Activated T-helper 2 cell treated with anti-CD3 and anti-CD28 coated beads, Interferon-gamma antibody, Interleukin-2, Interleukin-4, amounts not matched to agents 10 μg/mL and 5 μg/mL and 100 μg/mL, durations not matched to agents 14 hours and 24 hours and 36 hours (primary cell): ENCODE measurements at regions not wholly inside any gene's neighbourhood (a gene's known extent, or its start where the extent isn't known, plus 50 kb on each side); places are given as distances from the start of the nearest gene placed in this dataset.

Experiments
- DNase-seq: peaks from one replicate; pipeline ENCODE4 v3.0.0; 2021; ENCODE audit warnings: low spot score
- H3K27ac Mint-ChIP-seq: one replicate; pipeline ENCODE4 v1.8.0; 2021; ENCODE audit warnings: mixed read lengths
- H3K27me3 Mint-ChIP-seq: one replicate; pipeline ENCODE4 v1.8.0; 2021; ENCODE audit warnings: low read depth, mixed read lengths
- H3K36me3 Mint-ChIP-seq: one replicate; pipeline ENCODE4 v1.8.0; 2021; ENCODE audit warnings: low read depth, mixed read lengths
- H3K4me1 Mint-ChIP-seq: one replicate; pipeline ENCODE4 v1.8.0; 2021; ENCODE audit warnings: low read depth, mixed read lengths
- H3K4me3 Mint-ChIP-seq: one replicate; pipeline ENCODE4 v1.8.0; 2021; ENCODE audit warnings: low read depth, mild to moderate bottlenecking, moderate library complexity, mixed read lengths
- H3K9me3 Mint-ChIP-seq: one replicate; pipeline ENCODE4 v1.8.0; 2021; ENCODE audit warnings: mixed read lengths
- intact Hi-C: fragments of 100-400 bp; cut with micrococcal nuclease; formaldehyde crosslinking; loops from one replicate; pipeline ENCODE4 v1.15.1; 2023

DNA sequence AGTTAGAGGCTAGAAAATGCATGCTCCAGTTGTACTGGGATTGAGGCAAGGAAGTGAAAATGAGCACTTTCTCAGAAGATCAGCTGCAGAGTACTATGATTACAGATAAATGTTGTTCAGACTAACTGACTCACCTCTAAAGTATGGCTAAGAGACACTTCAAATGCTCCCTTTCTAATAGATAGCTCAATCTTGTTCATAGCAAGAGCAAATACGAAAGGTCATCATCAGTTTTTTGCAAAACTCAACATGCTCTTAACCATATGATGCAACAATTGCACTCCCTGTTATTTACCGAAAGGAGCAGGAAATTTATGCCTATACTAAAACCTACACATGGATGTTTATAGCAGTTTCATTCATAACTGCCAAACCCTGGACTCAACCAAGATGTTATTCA, 838.4 kb upstream of the INTU start:
- Mint-ChIP-seq H3K4me3 (no peak overlapping the region), H3K4me1 (no peaks in the 10 kb centered on the region), H3K27ac (no peak overlapping the region), H3K9me3 (peaks cover 3% of the 10 kb centered on the region), H3K36me3 (no peaks in the 10 kb centered on the region), H3K27me3 (no peaks in the 10 kb centered on the region)
- no peak for DNase-seq
- intact Hi-C loops, result no loop called here

DNA sequence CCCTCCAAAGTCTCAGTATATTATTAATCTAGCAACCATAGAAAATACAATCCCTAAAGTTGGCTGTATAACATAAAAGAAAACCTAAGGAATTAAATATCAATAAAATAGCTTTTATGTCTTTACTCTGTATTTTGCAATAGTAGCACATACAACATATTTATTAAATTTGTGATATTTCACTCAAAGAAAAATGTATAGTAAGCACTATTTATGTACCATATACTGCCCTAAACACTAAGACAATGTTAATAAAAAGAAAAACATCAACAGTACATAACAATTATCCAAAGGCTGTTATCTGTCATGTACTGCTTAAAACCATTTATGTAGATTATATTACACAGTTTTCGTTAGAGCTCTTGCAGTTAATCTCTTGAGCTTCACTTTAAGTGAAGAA, 834.5 kb upstream of the INTU start:
- Mint-ChIP-seq H3K27me3 (no peaks in the 10 kb centered on the region), H3K9me3 (peaks cover 3% of the 10 kb centered on the region), H3K4me1 (no peaks in the 10 kb centered on the region)

DNA sequence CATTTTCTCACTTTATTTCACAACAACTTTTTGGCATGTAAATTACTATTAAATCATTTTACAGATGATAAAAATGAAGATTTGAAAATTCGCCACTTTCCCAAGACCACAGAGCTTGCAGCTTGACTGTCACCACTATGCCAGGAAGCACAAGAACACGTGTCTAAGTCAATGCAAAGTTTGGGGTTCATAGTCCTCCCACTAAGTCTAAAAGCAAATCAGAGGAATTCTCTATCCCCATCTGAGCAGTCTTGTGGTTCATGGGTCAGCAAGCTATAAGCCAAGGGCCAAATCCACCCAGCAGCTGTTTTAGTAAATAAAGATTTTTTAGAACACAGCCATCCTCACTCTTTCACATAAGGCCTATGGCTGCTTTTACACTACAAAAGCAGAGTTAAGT, 833.3 kb upstream of the INTU start:
- Mint-ChIP-seq H3K27ac (no peak overlapping the region), H3K4me1 (no peaks in the 10 kb centered on the region), H3K4me3 (no peak overlapping the region), H3K9me3 (peaks cover 10% of the 10 kb centered on the region), H3K36me3 (no peaks in the 10 kb centered on the region), H3K27me3 (no peaks in the 10 kb centered on the region)
- no peak for DNase-seq
- intact Hi-C loops, result no loop called here

More for the DNA sequence above, 834.5 kb upstream of the INTU start:
- Mint-ChIP-seq H3K36me3 (no peaks in the 10 kb centered on the region), H3K27ac (no peak overlapping the region), H3K4me3 (no peak overlapping the region)
- no peak for DNase-seq
- intact Hi-C loops, result no loop called here

DNA sequence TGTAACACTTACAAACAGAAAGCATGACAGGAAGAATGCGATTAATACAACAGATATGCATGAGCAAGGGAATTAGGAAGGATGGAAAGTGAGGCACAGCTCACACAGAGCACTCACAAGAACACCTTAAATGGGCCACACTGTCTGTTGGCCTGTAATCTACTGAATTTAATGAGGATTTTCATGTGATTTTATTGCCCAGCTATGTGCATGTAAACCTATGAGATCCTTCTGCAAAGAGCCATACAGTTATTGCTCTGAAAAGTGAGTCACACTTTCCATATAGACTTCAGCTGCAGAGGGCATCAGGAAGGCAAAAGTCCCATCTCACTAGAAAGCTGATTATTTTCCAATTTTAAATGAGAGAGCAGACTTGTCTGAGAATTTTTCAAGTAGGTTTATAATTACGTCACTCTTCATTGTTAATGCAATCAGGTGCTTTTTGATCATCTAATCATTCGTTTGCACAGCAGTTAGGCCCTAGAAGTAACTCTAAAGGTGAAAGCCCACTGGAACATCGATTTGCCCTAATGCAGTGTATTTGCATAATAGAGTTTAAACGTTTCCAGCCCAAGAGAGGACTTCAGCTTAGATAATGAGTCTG, 832.7 kb upstream of the INTU start:
- intact Hi-C loops, result no loop called here
- H3K9me3 Mint-ChIP-seq, result peaks cover 14% of the 10 kb centered on the region
- H3K27ac Mint-ChIP-seq, result no peak overlapping the region
- H3K4me3 Mint-ChIP-seq, result no peak overlapping the region
- no peaks in the 10 kb centered on the region for H3K27me3 Mint-ChIP-seq
- no peaks in the 10 kb centered on the region for H3K4me1 Mint-ChIP-seq
- no peak for DNase-seq
- H3K36me3 Mint-ChIP-seq, result no peaks in the 10 kb centered on the region

DNA sequence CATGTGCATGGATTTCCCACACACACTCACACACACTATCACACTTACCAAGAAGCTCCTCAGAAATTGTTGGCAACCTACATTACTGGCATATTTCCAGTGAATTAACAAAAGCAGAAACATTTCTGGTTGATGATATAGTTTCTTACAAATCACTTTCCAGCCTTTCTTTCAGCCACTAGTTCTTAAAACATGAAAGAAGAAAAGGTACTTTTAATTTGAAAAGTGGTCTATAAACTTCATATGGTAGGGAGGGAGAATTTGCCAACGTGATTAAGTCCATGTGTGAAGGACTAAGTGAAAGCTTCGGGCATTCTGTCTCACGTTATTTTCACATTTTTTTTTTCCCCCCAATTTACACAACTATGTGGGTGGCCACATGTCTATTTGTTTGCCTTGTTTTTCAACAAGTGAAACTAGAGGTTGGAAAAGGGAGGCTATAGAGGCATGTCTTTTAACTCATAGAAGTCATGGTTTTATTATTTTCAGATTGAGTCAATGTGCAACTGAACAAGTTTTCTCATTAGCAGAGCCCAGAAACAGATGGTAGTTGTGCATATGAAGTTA, 832.1 kb upstream of the INTU start:
- intact Hi-C loops, result no loop called here
- Mint-ChIP-seq H3K9me3 (peaks cover 17% of the 10 kb centered on the region), H3K27ac (no peak overlapping the region), H3K36me3 (no peaks in the 10 kb centered on the region), H3K4me1 (no peaks in the 10 kb centered on the region), H3K4me3 (no peak overlapping the region), H3K27me3 (no peaks in the 10 kb centered on the region)
- DNase-seq, result no peak

DNA sequence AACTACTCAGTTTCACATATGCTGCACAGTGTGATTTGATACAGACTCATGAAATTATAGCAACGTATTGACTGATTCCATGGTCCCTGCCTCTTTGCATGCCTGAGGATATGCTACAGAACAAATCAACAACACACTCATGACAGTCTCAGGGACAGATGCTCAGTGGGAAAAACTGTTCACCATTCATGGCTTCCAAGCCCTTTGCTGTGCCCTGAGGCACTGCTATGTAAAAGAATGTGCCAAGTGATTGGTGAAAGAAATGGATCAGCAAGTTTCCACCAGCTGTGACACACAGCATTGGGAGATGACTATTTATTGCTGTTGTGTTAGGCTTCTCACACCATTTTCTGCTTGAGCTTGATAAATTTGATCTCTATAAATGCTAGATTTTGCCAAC, 825.6 kb upstream of the INTU start:
- Mint-ChIP-seq H3K9me3 (peaks cover 15% of the 10 kb centered on the region), H3K4me3 (no peak overlapping the region), H3K4me1 (no peaks in the 10 kb centered on the region), H3K27ac (no peak overlapping the region), H3K27me3 (no peaks in the 10 kb centered on the region), H3K36me3 (no peaks in the 10 kb centered on the region)
- intact Hi-C loops, result no loop called here
- no peak for DNase-seq

DNA sequence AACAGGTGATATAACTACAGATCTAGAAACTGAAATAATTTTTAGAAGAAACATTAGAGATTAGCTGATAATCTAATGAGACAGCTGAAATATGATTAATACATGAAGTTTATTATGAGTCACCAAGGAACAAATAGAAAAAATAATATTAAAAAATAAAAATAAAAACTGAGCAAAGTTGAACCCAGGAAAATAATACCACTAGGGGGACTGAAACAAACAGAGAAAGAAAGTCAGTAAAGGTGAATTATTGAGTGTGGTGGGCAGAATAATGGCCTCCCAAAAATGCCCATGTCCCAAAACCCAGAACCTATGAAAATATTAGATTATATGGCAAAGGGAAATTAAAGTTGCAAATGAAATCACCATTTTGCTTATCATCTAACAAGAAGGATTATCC, 820.7 kb upstream of the INTU start:
- no peak for DNase-seq
- H3K4me1 Mint-ChIP-seq, result no peaks in the 10 kb centered on the region
- H3K9me3 Mint-ChIP-seq, result peaks cover 21% of the 10 kb centered on the region
- H3K4me3 Mint-ChIP-seq, result no peak overlapping the region
- H3K27me3 Mint-ChIP-seq, result no peaks in the 10 kb centered on the region
- intact Hi-C loops, result no loop called here
- H3K27ac Mint-ChIP-seq, result no peak overlapping the region
- no peaks in the 10 kb centered on the region for H3K36me3 Mint-ChIP-seq

DNA sequence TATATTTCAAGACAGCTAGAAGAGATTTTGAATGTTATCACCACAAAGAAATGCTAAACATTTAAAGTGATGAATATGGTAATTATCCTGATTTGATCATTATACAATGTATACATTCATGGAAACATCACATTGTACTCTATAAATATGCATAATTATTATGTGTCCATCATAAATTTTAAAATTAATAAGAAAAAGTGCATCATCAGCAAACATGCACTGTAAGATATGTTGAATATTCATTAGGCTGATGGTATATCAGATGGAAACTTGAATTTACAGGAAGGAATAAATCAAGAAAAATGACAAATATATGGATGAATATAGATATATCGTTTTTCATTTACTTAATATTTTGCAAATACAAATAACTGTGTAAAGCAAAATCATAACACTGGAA, 812.1 kb upstream of the INTU start:
- H3K4me1 Mint-ChIP-seq, result no peaks in the 10 kb centered on the region
- intact Hi-C loops, result no loop called here
- no peak overlapping the region for H3K4me3 Mint-ChIP-seq
- DNase-seq, result no peak
- H3K27ac Mint-ChIP-seq, result no peak overlapping the region
- H3K27me3 Mint-ChIP-seq, result no peaks in the 10 kb centered on the region
- peaks cover 7% of the 10 kb centered on the region for H3K9me3 Mint-ChIP-seq
- H3K36me3 Mint-ChIP-seq, result no peaks in the 10 kb centered on the region

DNA sequence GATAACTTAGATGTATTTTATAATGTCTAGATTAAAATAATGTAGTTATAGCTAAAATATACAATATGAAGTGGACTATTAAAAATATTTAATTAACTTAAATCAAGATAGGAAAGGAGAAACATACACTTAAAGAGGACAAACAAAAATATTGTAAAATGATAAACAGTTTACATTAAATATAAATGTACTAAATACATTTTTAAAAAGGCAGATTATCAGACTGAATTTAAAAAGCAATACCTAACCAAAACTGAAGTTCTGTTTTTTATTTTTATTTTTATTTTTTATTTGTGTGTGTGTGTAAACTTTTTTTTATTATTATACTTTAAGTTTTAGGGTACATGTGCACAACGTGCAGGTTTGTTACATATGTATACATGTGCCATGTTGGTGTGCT, 811.6 kb upstream of the INTU start:
- no peaks in the 10 kb centered on the region for H3K27me3 Mint-ChIP-seq
- no peaks in the 10 kb centered on the region for H3K4me1 Mint-ChIP-seq
- H3K9me3 Mint-ChIP-seq, result peaks cover 3% of the 10 kb centered on the region
- no peaks in the 10 kb centered on the region for H3K36me3 Mint-ChIP-seq
- H3K27ac Mint-ChIP-seq, result no peak overlapping the region
- intact Hi-C loops, result no loop called here
- DNase-seq, result no peak
- no peak overlapping the region for H3K4me3 Mint-ChIP-seq

DNA sequence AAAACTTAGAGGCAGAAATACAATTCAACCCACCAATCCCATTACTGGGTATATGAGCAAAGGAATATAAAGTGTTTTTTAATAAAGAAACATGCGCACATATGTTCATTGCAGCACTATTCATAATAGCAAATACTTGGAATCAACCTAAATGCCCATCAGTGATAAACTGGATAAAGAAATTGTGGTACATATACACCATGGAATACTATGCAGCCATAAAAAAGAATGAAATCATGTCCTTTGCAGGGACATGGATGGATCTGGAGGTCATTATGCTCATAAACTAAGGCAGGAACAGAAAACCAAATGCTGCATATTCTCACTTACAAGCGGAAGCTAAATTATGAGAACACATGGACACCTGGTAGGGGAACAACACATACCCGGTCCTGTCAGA, 807.7 kb upstream of the INTU start:
- intact Hi-C loops, result no loop called here
- H3K27me3 Mint-ChIP-seq, result no peaks in the 10 kb centered on the region
- H3K4me3 Mint-ChIP-seq, result no peak overlapping the region
- no peaks in the 10 kb centered on the region for H3K36me3 Mint-ChIP-seq
- H3K9me3 Mint-ChIP-seq, result peaks cover 9% of the 10 kb centered on the region
- no peaks in the 10 kb centered on the region for H3K4me1 Mint-ChIP-seq
- H3K27ac Mint-ChIP-seq, result no peak overlapping the region
- DNase-seq, result no peak

DNA sequence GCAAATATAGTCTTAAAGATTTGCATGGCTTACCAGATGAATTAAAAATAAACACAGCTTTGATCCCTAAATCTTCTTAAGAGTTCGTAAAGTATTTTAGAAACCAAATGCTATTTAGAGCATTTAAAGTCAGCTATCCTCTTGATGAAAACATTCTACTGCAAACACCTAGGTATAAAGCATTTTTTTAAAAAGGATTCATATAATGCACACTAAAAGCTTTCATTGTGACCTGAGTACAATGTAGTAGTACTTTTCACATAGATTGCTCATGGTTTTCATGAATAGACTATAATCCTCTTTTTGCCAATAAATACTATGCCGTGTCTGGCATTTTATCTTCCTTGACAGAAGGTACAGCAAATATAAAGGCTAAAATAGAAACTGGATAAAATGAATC, 805.1 kb upstream of the INTU start:
- no peaks in the 10 kb centered on the region for H3K27me3 Mint-ChIP-seq
- no peak overlapping the region for H3K4me3 Mint-ChIP-seq
- intact Hi-C loops, result no loop called here
- H3K4me1 Mint-ChIP-seq, result no peaks in the 10 kb centered on the region
- H3K9me3 Mint-ChIP-seq, result peaks cover 29% of the 10 kb centered on the region
- H3K36me3 Mint-ChIP-seq, result no peaks in the 10 kb centered on the region
- H3K27ac Mint-ChIP-seq, result no peak overlapping the region
- DNase-seq, result no peak

DNA sequence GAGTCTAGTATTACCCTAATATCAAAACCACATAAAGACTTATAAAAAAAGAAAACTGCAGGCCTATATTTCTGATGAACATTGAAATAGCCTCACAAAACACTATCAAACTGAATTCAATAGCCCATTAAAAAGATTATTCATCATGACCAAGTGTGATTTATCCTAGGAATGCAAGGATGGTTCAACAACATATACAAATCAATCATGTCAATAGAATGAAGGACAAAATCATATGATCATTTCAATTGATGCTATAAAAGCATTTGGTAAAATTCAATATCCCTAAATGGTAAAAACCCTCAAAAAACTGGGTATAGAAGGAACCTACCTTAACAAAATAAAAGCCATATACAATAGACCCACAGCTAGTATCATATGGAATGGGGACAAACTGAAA, 797.9 kb upstream of the INTU start:
- Mint-ChIP-seq H3K4me3 (no peak overlapping the region), H3K9me3 (peaks cover 48% of the 10 kb centered on the region), H3K27me3 (no peaks in the 10 kb centered on the region), H3K27ac (no peak overlapping the region), H3K4me1 (no peaks in the 10 kb centered on the region), H3K36me3 (no peaks in the 10 kb centered on the region)
- intact Hi-C loops, result no loop called here
- no peak for DNase-seq

DNA sequence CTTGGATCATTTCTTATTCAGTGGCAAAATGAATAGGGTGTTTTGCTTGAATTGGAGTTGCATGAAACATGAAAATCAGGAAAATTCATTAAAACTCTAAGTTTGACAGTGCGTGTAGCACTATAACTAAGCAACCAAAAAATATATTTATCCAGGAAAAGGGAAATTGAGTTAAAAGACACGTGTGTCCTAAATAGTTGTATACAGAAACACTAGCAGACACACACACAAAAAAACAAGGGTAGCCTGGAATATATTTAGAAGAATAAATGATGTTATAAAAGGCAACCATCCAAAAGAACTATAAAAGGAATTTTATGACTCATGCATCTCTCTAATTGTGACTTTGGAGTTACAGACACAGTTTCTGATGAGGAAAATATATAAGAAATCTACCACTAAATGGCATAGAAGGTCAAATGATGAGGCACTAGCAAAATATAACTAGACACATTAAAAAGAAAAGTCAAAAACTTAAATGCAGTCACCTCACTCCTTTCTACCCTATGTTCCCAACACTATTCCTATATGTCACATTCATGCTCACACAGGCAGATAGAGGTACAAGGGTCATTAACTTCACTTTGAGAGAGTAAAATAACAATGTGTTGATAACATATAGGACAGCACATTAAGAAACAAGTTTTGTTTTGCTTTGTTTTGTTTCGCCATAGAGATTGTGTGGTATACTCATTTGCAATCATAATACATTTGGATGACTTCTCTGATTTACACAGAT, 793.6 kb upstream of the INTU start:
- no peak for DNase-seq
- H3K27ac Mint-ChIP-seq, result no peak overlapping the region
- no peaks in the 10 kb centered on the region for H3K27me3 Mint-ChIP-seq
- H3K4me3 Mint-ChIP-seq, result no peak overlapping the region
- no peaks in the 10 kb centered on the region for H3K4me1 Mint-ChIP-seq
- intact Hi-C loops, result no loop called here
- peaks cover 17% of the 10 kb centered on the region for H3K9me3 Mint-ChIP-seq
- H3K36me3 Mint-ChIP-seq, result no peaks in the 10 kb centered on the region
